ENCODE measurements at regions not wholly inside any gene's neighbourhood (a gene's known extent, or its start where the extent isn't known, plus 50 kb on each side); places are given as distances from the start of the nearest gene placed in this dataset.

DNA sequence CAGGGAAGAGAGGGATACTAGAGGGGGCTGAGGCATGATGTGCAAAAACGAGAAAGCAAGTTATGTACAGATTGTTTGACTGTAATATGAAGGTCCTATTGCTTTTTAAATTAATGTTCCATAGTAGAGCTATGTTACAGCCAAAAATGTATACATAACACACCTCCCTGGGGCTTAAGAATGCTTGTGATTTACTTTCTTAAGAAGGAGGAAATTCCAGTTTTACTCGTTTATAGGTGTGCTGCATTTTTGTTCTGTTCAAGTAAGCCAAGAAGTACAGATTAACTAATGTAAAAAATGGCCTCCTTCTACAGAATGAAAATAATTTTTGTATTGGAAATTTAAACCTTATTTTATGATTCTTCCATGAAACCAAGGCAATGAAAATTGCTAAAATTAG lies 614.4 kb upstream of the NR3C2 start:
- no peak overlapping the region for H3K4me3 Mint-ChIP-seq (ENCODE audit: unreplicated experiment)
- H3K27me3 Mint-ChIP-seq (ENCODE audit: insufficient read depth, unreplicated experiment) = no peaks in the 10 kb centered on the region
- Histone ChIP-seq H3K36me3 (ENCODE audit: control insufficient read depth, insufficient read depth, low read length) (no peaks in the 10 kb centered on the region), H3K9me3 (no peaks in the 10 kb centered on the region), H3K4me1 (no peaks in the 10 kb centered on the region), H3K27me3 (replicated peaks; ENCODE audit: control insufficient read depth, insufficient read depth, low read length) (no peaks in the 10 kb centered on the region), H3K4me3 (ENCODE audit: low read depth, low read length) (no peak overlapping the region)
- no peaks in the 10 kb centered on the region for H3K4me1 Mint-ChIP-seq (ENCODE audit: low read depth, unreplicated experiment)
- no peak for DNase-seq
- no peak overlapping the region for H3K27ac Mint-ChIP-seq (ENCODE audit: unreplicated experiment)
- ChIA-PET CTCF (no interaction called here), POLR2A (no interaction called here)
- intact Hi-C loops (cut with micrococcal nuclease; ENCODE audit: unreplicated experiment) = no loop called here
- TF ChIP-seq, protein P1, sequence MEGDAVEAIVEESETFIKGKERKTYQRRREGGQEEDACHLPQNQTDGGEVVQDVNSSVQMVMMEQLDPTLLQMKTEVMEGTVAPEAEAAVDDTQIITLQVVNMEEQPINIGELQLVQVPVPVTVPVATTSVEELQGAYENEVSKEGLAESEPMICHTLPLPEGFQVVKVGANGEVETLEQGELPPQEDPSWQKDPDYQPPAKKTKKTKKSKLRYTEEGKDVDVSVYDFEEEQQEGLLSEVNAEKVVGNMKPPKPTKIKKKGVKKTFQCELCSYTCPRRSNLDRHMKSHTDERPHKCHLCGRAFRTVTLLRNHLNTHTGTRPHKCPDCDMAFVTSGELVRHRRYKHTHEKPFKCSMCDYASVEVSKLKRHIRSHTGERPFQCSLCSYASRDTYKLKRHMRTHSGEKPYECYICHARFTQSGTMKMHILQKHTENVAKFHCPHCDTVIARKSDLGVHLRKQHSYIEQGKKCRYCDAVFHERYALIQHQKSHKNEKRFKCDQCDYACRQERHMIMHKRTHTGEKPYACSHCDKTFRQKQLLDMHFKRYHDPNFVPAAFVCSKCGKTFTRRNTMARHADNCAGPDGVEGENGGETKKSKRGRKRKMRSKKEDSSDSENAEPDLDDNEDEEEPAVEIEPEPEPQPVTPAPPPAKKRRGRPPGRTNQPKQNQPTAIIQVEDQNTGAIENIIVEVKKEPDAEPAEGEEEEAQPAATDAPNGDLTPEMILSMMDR (IDR thresholded peaks at IDR 0.05; ENCODE audit: insufficient read depth in 1 of 2, low read depth in 1 of 2, low read length in 1 of 2, severe bottlenecking in 1 of 2, unreplicated experiment in 1 of 2) = no peak
- BruUV-seq (replicated peaks) = no TSS peak
- H3K9me3 Mint-ChIP-seq (ENCODE audit: unreplicated experiment) = no peaks in the 10 kb centered on the region
- no peaks in the 10 kb centered on the region for H3K36me3 Mint-ChIP-seq (ENCODE audit: insufficient read depth, unreplicated experiment)

DNA sequence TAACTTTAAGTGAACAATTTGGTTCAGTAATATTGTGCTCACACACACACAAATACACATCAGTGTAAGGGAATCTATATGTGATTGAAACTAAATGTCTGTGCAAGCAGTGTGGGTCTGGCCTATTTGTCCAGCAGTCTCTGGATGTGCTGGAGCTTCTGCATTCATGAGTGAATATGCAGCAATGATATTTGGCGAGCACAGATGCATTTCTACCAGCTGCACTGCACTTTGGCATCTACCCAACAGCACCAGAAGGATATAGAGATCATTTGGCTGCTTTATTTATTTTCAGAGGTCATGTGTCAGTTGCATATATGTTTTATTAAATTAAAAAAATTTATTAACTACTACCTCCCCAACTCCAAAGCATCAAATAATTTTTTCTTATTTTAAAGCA lies 613.4 kb upstream of the NR3C2 start:
- Histone ChIP-seq H3K36me3 (ENCODE audit: control insufficient read depth, insufficient read depth, low read length) (no peaks in the 10 kb centered on the region), H3K27me3 (replicated peaks; ENCODE audit: control insufficient read depth, insufficient read depth, low read length) (no peaks in the 10 kb centered on the region), H3K4me1 (no peaks in the 10 kb centered on the region), H3K9me3 (no peaks in the 10 kb centered on the region), H3K4me3 (ENCODE audit: low read depth, low read length) (no peak overlapping the region)
- Mint-ChIP-seq H3K36me3 (ENCODE audit: insufficient read depth, unreplicated experiment) (no peaks in the 10 kb centered on the region), H3K27me3 (ENCODE audit: insufficient read depth, unreplicated experiment) (no peaks in the 10 kb centered on the region), H3K4me3 (ENCODE audit: unreplicated experiment) (no peak overlapping the region), H3K9me3 (ENCODE audit: unreplicated experiment) (no peaks in the 10 kb centered on the region), H3K27ac (ENCODE audit: unreplicated experiment) (no peak overlapping the region), H3K4me1 (ENCODE audit: low read depth, unreplicated experiment) (no peaks in the 10 kb centered on the region)
- ChIA-PET POLR2A (no interaction called here), CTCF (no interaction called here)
- DNase-seq = no peak
- intact Hi-C loops (cut with micrococcal nuclease; ENCODE audit: unreplicated experiment) = no loop called here
- TF ChIP-seq, protein P1 (IDR thresholded peaks at IDR 0.05; ENCODE audit: insufficient read depth in 1 of 2, low read depth in 1 of 2, low read length in 1 of 2, severe bottlenecking in 1 of 2, unreplicated experiment in 1 of 2) = no peak
- no TSS peak for BruUV-seq (replicated peaks)

DNA sequence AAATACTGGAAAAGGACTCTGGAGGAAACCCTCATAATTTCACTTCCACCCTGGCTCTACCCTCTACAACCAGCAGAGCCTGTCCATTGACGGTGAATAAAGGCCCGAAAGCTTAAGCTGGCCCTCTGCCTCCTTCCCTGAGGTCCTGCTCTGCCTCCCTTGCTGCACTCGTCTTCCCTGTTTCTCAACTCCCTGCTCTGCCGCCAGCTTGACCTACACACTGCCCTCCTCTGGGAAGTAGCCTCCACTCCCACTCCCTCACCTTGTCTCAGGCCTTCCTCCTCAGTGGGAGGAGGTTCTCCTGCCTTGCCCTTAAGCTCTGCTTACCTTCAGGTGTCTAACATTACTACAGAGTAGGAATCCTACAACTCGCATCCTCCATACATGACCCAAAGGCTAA lies 608.6 kb upstream of the NR3C2 start:
- Mint-ChIP-seq H3K36me3 (ENCODE audit: insufficient read depth, unreplicated experiment) (no peaks in the 10 kb centered on the region), H3K4me3 (ENCODE audit: unreplicated experiment) (no peak overlapping the region), H3K9me3 (ENCODE audit: unreplicated experiment) (no peaks in the 10 kb centered on the region), H3K4me1 (ENCODE audit: low read depth, unreplicated experiment) (no peaks in the 10 kb centered on the region), H3K27ac (ENCODE audit: unreplicated experiment) (no peak overlapping the region), H3K27me3 (ENCODE audit: insufficient read depth, unreplicated experiment) (peaks cover 5% of the 10 kb centered on the region)
- Histone ChIP-seq H3K27me3 (replicated peaks; ENCODE audit: control insufficient read depth, insufficient read depth, low read length) (no peaks in the 10 kb centered on the region), H3K9me3 (no peaks in the 10 kb centered on the region), H3K36me3 (ENCODE audit: control insufficient read depth, insufficient read depth, low read length) (no peaks in the 10 kb centered on the region), H3K4me1 (no peaks in the 10 kb centered on the region), H3K4me3 (ENCODE audit: low read depth, low read length) (no peak overlapping the region)
- TF ChIP-seq, protein P1 (IDR thresholded peaks at IDR 0.05; ENCODE audit: insufficient read depth in 1 of 2, low read depth in 1 of 2, low read length in 1 of 2, severe bottlenecking in 1 of 2, unreplicated experiment in 1 of 2) = no peak
- ChIA-PET CTCF (no interaction called here), POLR2A (no interaction called here)
- intact Hi-C loops (cut with micrococcal nuclease; ENCODE audit: unreplicated experiment) = no loop called here
- DNase-seq = peak in 1 of 2 experiments; percentile 13
- BruUV-seq (replicated peaks) = no TSS peak
